H1 (cell line): ENCODE measurements at regions not wholly inside any gene's neighbourhood (a gene's known extent, or its start where the extent isn't known, plus 50 kb on each side); places are given as distances from the start of the nearest gene placed in this dataset.

ENCODE experiments used
- CTCF ChIA-PET: fragments of 300-600 bp; sonication (Branson Sonifier 250); formaldehyde crosslinking; loops from one replicate; lab custom pipeline; 2021; ENCODE audit not compliant: partially characterized antibody; lab: Charles Lee
- POLR2A ChIA-PET: fragments of 300-600 bp; sonication (Branson Sonifier 250); formaldehyde crosslinking; loops from one replicate; lab custom pipeline; 2021; ENCODE audit warnings: inconsistent platforms; ENCODE audit not compliant: partially characterized antibody; lab: Charles Lee
- DNase-seq, 2 experiments: peaks; one replicate each; pipeline versions ENCODE4 v3.0.0 to v3.0.0-alpha.2; 2010 to 2022; ENCODE audit warnings: low spot score in 2 of 2, low read depth in 1 of 2, mixed read lengths in 1 of 2
- FAIRE-seq: peaks from 2 replicates; lab custom pipeline; 2011; peaks lifted over from hg19 to GRCh38; lab: Jason Lieb, UNC
- H2AFZ ChIP-seq: 2 replicates; pipeline ENCODE4 v1.8.1; 2012; ENCODE audit warnings: low read length, inconsistent platforms
- H2AK5ac ChIP-seq: 2 replicates; pipeline ENCODE4 v1.6.1; 2013; ENCODE audit warnings: low read depth, low read length
- H2BK120ac ChIP-seq: replicated peaks from 2 replicates; pipeline ENCODE3; 2013; ENCODE audit warnings: low read depth, low read length, inconsistent platforms
- H2BK12ac ChIP-seq: 2 replicates; pipeline ENCODE4 v1.6.1; 2013; ENCODE audit warnings: low read depth, low read length
- H2BK15ac ChIP-seq: 2 replicates; pipeline ENCODE4 v1.6.1; 2013; ENCODE audit warnings: low read length
- H2BK20ac ChIP-seq: 2 replicates; pipeline ENCODE4 v1.6.1; 2013; ENCODE audit warnings: low read length
- H2BK5ac ChIP-seq: 2 replicates; pipeline ENCODE4 v1.6.1; 2013; ENCODE audit warnings: low read depth, low read length
- H3K14ac ChIP-seq: 2 replicates; pipeline ENCODE4 v1.6.1; 2013; ENCODE audit warnings: inconsistent platforms; ENCODE audit not compliant: insufficient read length
- H3K18ac ChIP-seq: 2 replicates; pipeline ENCODE4 v1.6.1; 2013; ENCODE audit warnings: low read length; ENCODE audit errors: extremely low read depth
- H3K23ac ChIP-seq: 2 replicates; pipeline ENCODE4 v1.6.1; 2013; ENCODE audit warnings: inconsistent platforms; ENCODE audit not compliant: insufficient read length
- H3K23me2 ChIP-seq: 2 replicates; pipeline ENCODE4 v1.6.1; 2013; ENCODE audit warnings: low read depth, low read length
- H3K27ac ChIP-seq: 2 replicates; pipeline ENCODE4 v1.6.1; 2011; ENCODE audit warnings: low read depth, low read length, inconsistent platforms
- H3K27me3 ChIP-seq, 4 experiments: replicated peaks in 1 of 4; 1 replicate in 1 of 4; 2 replicates in 3 of 4; pipeline versions ENCODE4 v1.6.1 to v1.8.1; 2011 to 2013; ENCODE audit warnings: low read length in 3 of 4, mild to moderate bottlenecking in 3 of 4, inconsistent platforms in 2 of 4, mixed read lengths in 2 of 4, moderate library complexity in 1 of 4; ENCODE audit not compliant: control insufficient read depth in 3 of 4, insufficient read depth in 3 of 4; ENCODE audit errors: extremely low read depth in 1 of 4
- H3K36me3 ChIP-seq, 4 experiments: 2 replicates each; pipeline versions ENCODE4 v1.6.1 to v1.8.1; 2011 to 2013; ENCODE audit warnings: mild to moderate bottlenecking in 4 of 4, low read length in 3 of 4, moderate library complexity in 2 of 4, control low read depth in 1 of 4, inconsistent platforms in 1 of 4; ENCODE audit not compliant: insufficient read depth in 4 of 4, control insufficient read depth in 2 of 4
- H3K4ac ChIP-seq: replicated peaks from 2 replicates; pipeline ENCODE3; 2013; ENCODE audit warnings: low read length, low read depth, mixed read lengths, inconsistent platforms; ENCODE audit not compliant: insufficient read length
- H3K4me1 ChIP-seq, 4 experiments: replicated peaks in 1 of 4; 1 replicate in 1 of 4; 2 replicates in 3 of 4; pipeline versions ENCODE4 v1.6.1 to v1.8.1; 2011 to 2013; ENCODE audit warnings: low read length in 3 of 4, inconsistent platforms in 2 of 4, mixed read lengths in 1 of 4; ENCODE audit not compliant: insufficient read depth in 4 of 4, control insufficient read depth in 3 of 4
- H3K4me2 ChIP-seq, 2 experiments: 2 replicates each; pipeline versions ENCODE4 v1.6.1 to v1.8.1; 2011 to 2013; ENCODE audit warnings: low read depth in 2 of 2, low read length in 2 of 2, control low read depth in 1 of 2, inconsistent platforms in 1 of 2, mild to moderate bottlenecking in 1 of 2; ENCODE audit not compliant: insufficient read depth in 1 of 2
- H3K4me3 ChIP-seq, 4 experiments: fragments of 200-600, 300-600 bp in 1 of 4; sonication (generic), shearing (Covaris generic), sonication (Bioruptor Twin) in 1 of 4; 2 replicates each; pipeline versions ENCODE4 v1.5.1 to v1.8.1; 2011 to 2016; ENCODE audit warnings: low read length in 4 of 4, low read depth in 3 of 4, control low read depth in 2 of 4, inconsistent platforms in 2 of 4, mild to moderate bottlenecking in 2 of 4, mixed read lengths in 1 of 4, moderate library complexity in 1 of 4; ENCODE audit not compliant: insufficient read depth in 2 of 4; ENCODE audit errors: extremely low read depth in 1 of 4
- H3K56ac ChIP-seq: replicated peaks from 2 replicates; pipeline ENCODE3; 2013; ENCODE audit warnings: low read depth, mild to moderate bottlenecking, mixed read lengths, low read length, inconsistent platforms; ENCODE audit not compliant: insufficient read length
- H3K79me1 ChIP-seq: 2 replicates; pipeline ENCODE4 v1.6.1; 2013; ENCODE audit warnings: low read depth, low read length, control low read depth
- H3K79me2 ChIP-seq, 2 experiments: 2 replicates each; pipeline versions ENCODE4 v1.6.1 to v1.8.1; 2012 to 2013; ENCODE audit warnings: low read length in 2 of 2, mild to moderate bottlenecking in 2 of 2, inconsistent platforms in 1 of 2; ENCODE audit not compliant: insufficient read depth in 2 of 2, control insufficient read depth in 1 of 2
- H3K9ac ChIP-seq, 4 experiments: replicated peaks in 1 of 4; 1 replicate in 1 of 4; 2 replicates in 3 of 4; pipeline versions ENCODE4 v1.6.1 to v1.8.1; 2011 to 2013; ENCODE audit warnings: low read depth in 3 of 4, low read length in 3 of 4, control low read depth in 2 of 4, mild to moderate bottlenecking in 2 of 4, moderate library complexity in 2 of 4, inconsistent platforms in 1 of 4; ENCODE audit errors: extremely low read depth in 1 of 4
- H3K9me3 ChIP-seq, 2 experiments: 2 replicates each; pipeline versions ENCODE4 v1.6.1 to v1.8.1; 2012 to 2013; ENCODE audit warnings: mild to moderate bottlenecking in 2 of 2, moderate library complexity in 2 of 2, control low read depth in 1 of 2, inconsistent platforms in 1 of 2, low read depth in 1 of 2, low read length in 1 of 2, mixed read lengths in 1 of 2; ENCODE audit not compliant: insufficient read depth in 2 of 2
- H4K20me1 ChIP-seq, 2 experiments: replicated peaks in 1 of 2; 2 replicates each; pipeline versions ENCODE3 to v1.8.1; 2011 to 2013; ENCODE audit warnings: inconsistent platforms in 2 of 2, low read length in 2 of 2, mild to moderate bottlenecking in 1 of 2; ENCODE audit not compliant: insufficient read depth in 2 of 2, control insufficient read depth in 1 of 2
- H4K5ac ChIP-seq: 2 replicates; pipeline ENCODE4 v1.6.1; 2013; ENCODE audit warnings: low read length, low read depth, mixed read lengths, inconsistent platforms; ENCODE audit not compliant: insufficient read length
- H4K8ac ChIP-seq: 2 replicates; pipeline ENCODE4 v1.8.0; 2013; ENCODE audit warnings: mild to moderate bottlenecking, moderate library complexity, low read length, inconsistent platforms; ENCODE audit not compliant: insufficient read depth; ENCODE audit errors: extremely low read depth
- H4K91ac ChIP-seq: replicated peaks from 2 replicates; pipeline ENCODE3; 2013; ENCODE audit warnings: low read length, mixed read lengths, inconsistent platforms; ENCODE audit not compliant: insufficient read length
- ASH2L ChIP-seq: fragments of 200-600, 300-600 bp; sonication (generic); IDR thresholded peaks from one replicate; pipeline ENCODE4 v1.7.1; 2017; ENCODE audit warnings: low read length
- CBX8 ChIP-seq: fragments of 300-800, 300-1000 bp; sonication (generic); IDR thresholded peaks from 2 replicates; pipeline ENCODE4 v1.7.1; 2016; ENCODE audit warnings: low read depth, low read length, borderline replicate concordance
- CREB1 ChIP-seq: IDR thresholded peaks from 2 replicates; pipeline ENCODE4 v1.6.1; 2012; ENCODE audit warnings: inconsistent platforms
- CTBP2 ChIP-seq: IDR thresholded peaks from 2 replicates; pipeline ENCODE4 v1.7.0; 2011; ENCODE audit warnings: borderline replicate concordance, mild to moderate bottlenecking, moderate library complexity, mixed read lengths, low read length; ENCODE audit not compliant: insufficient read depth, insufficient read length
- EGR1 ChIP-seq: IDR thresholded peaks from 2 replicates; pipeline ENCODE4 v1.6.1; 2011; ENCODE audit warnings: low read depth, low read length, borderline replicate concordance
- EP300 ChIP-seq, 2 experiments: IDR thresholded peaks; 1 replicate in 1 of 2; 2 replicates in 1 of 2; pipeline ENCODE4 v1.6.1; 2011 to 2012; ENCODE audit warnings: low read depth in 2 of 2, low read length in 2 of 2, mild to moderate bottlenecking in 2 of 2, borderline replicate concordance in 1 of 2, inconsistent platforms in 1 of 2, moderate library complexity in 1 of 2
- MAX ChIP-seq: IDR thresholded peaks from 2 replicates; pipeline ENCODE4 v1.6.1; 2012; ENCODE audit warnings: inconsistent platforms
- POLR2A ChIP-seq, 2 experiments: IDR thresholded peaks; 1 replicate in 1 of 2; 2 replicates in 1 of 2; pipeline ENCODE4 v1.6.1; 2011; ENCODE audit warnings: low read depth in 2 of 2, low read length in 2 of 2, mild to moderate bottlenecking in 2 of 2; ENCODE audit errors: control extremely low read depth in 1 of 2
- POLR2AphosphoS5 ChIP-seq: IDR thresholded peaks from 2 replicates; pipeline ENCODE4 v1.6.1; 2011; ENCODE audit warnings: low read depth, low read length
- RXRA ChIP-seq: IDR thresholded peaks from 2 replicates; pipeline ENCODE4 v1.6.1; 2011; ENCODE audit warnings: low read depth, mild to moderate bottlenecking, low read length, moderate library complexity; ENCODE audit not compliant: insufficient read depth
- SIN3A ChIP-seq, 2 experiments: IDR thresholded peaks in 1 of 2; conservative IDR thresholded peaks in 1 of 2; 2 replicates each; pipeline ENCODE4 v1.6.1; 2011 to 2012; ENCODE audit warnings: low read length in 2 of 2, improper control_type of control experiment in 1 of 2, low read depth in 1 of 2, mild to moderate bottlenecking in 1 of 2
- SIX5 ChIP-seq: IDR thresholded peaks from 2 replicates; pipeline ENCODE4 v1.6.1; 2011; ENCODE audit warnings: mild to moderate bottlenecking, low read depth, low read length
- SRF ChIP-seq: IDR thresholded peaks from 2 replicates; pipeline ENCODE4 v1.6.1; 2011; ENCODE audit warnings: mild to moderate bottlenecking, low read depth, low read length, moderate library complexity
- TAF1 ChIP-seq: IDR thresholded peaks from 2 replicates; pipeline ENCODE4 v1.6.1; 2011; ENCODE audit warnings: mild to moderate bottlenecking, low read depth, low read length
- TBP ChIP-seq: IDR thresholded peaks from 2 replicates; pipeline ENCODE4 v1.6.1; 2011; ENCODE audit warnings: low read depth, low read length, improper control_type of control experiment
- TCF12 ChIP-seq: IDR thresholded peaks from 2 replicates; pipeline ENCODE4 v1.6.1; 2011; ENCODE audit warnings: low read depth, mild to moderate bottlenecking, low read length
- WGBS, 2 experiments: shearing (Covaris generic) in 1 of 2; methylation state at CpG; one replicate each; pipeline versions ENCODE4 v1.1.6 to v1.1.7; 2013 to 2015; ENCODE audit warnings: low lambda C conversion rate in 2 of 2, mixed read lengths in 2 of 2, inconsistent platforms in 1 of 2, low coverage in 1 of 2, missing lambda C conversion rate in 1 of 2; ENCODE audit not compliant: insufficient replicate concordance in 2 of 2, insufficient coverage in 1 of 2, insufficient read length in 1 of 2; ENCODE audit errors: extremely low coverage in 1 of 2, missing lambda C conversion rate in 1 of 2; 5-methylcytosine and 5-hydroxymethylcytosine counted together

- Histone ChIP-seq H4K5ac (no peak overlapping the region), H3K36me3 (no peaks in the 10 kb centered on the region), H2BK20ac (no peak overlapping the region), H3K79me1 (no peaks in the 10 kb centered on the region), H3K9ac (no peak overlapping the region), H3K14ac (no peak overlapping the region), H3K18ac (no peak overlapping the region), H2AK5ac (no peak overlapping the region), H2BK12ac (no peak overlapping the region), H3K9me3 (no peaks in the 10 kb centered on the region), H3K4me3 (no peak overlapping the region), H3K23me2 (no peaks in the 10 kb centered on the region), H2BK120ac (no peak overlapping the region), H2BK15ac (no peak overlapping the region), H4K8ac (no peak overlapping the region), H3K56ac (no peak overlapping the region), H3K27me3 (no peaks in the 10 kb centered on the region), H3K4me1 (no peaks in the 10 kb centered on the region), H2BK5ac (no peak overlapping the region), H4K20me1 (no peaks in the 10 kb centered on the region), H3K27ac (no peak overlapping the region), H3K79me2 (no peaks in the 10 kb centered on the region), H2AFZ (no peak overlapping the region), H3K4ac (no peak overlapping the region), H4K91ac (no peak overlapping the region), H3K4me2 (no peak overlapping the region), H3K23ac (no peak overlapping the region)
- CTCF ChIA-PET = interaction anchor here (0.6 kb wide), 1 partner anchor 456 kb away, joined by 3 read pairs; no protein-coding TSS in a partner anchor
- POLR2A ChIA-PET = no interaction called here
- FAIRE-seq (no peak), DNase-seq (no peak)
- WGBS, 2 experiments = 95% methylated on average over 8 of the region's 8 CpGs; no CpG with 5 or more reads in 1 of the 2 experiments
- TF ChIP-seq CTBP2 (no peak), SIX5 (no peak), EGR1 (no peak), TBP (no peak), ASH2L (no peak), RXRA (no peak), SRF (no peak), TCF12 (no peak), POLR2AphosphoS5 (no peak), CREB1 (no peak), POLR2A (IDR thresholded peaks at IDR 0.05; ENCODE audit: control extremely low read depth in 1 of 2, low read depth in 2 of 2, low read length in 2 of 2) (no peak), MAX (no peak), CBX8 (no peak), SIN3A (conservative IDR thresholded peaks at IDR 0.05 in 1 of 2, IDR thresholded peaks at IDR 0.05 in 1 of 2; ENCODE audit: low read depth in 1 of 2, low read length in 2 of 2) (no peak), TAF1 (no peak), EP300 (IDR thresholded peaks at IDR 0.05; ENCODE audit: borderline replicate concordance in 1 of 2, low read depth in 2 of 2, low read length in 2 of 2) (no peak)
Observed at GRCh38 chr5:105563842-105564241, 2001.3 kb upstream of the NUDT12 start.
